IMR-90 (cell line): ENCODE measurements at regions not wholly inside any gene's neighbourhood (a gene's known extent, or its start where the extent isn't known, plus 50 kb on each side); places are given as distances from the start of the nearest gene placed in this dataset.

Experiments used
- ATAC-seq: fragments of 200-7000 bp; cut with Tn5 transposase; 2 replicates; pipeline ENCODE4 v1.9.1; 2020; ENCODE audit warnings: low read depth, mild to moderate bottlenecking, moderate library complexity
- BruUV-seq: library from RNA; stranded (reverse); fragments of 400-500 nt; replicated peaks from 2 replicates; lab custom pipeline; 2021; lab: Mats Ljungman, UMichigan
- CTCF ChIA-PET: fragments of 300-600 bp; formaldehyde crosslinking; extraction: SDS; loops from one replicate; lab custom pipeline; 2021; ENCODE audit warnings: antibody characterized with exemption; lab: Yijun Ruan, JAX
- POLR2A ChIA-PET: fragments of 300-600 bp; sonication (Branson Sonifier 250); formaldehyde crosslinking; loops from one replicate; lab custom pipeline; 2022; ENCODE audit warnings: antibody characterized with exemption; ENCODE audit not compliant: unreplicated experiment; lab: Charles Lee
- DNase-seq: peaks from one replicate; pipeline ENCODE4 v3.0.0; 2013
- H2AFZ ChIP-seq: replicated peaks from 2 replicates; pipeline ENCODE3; 2013; ENCODE audit warnings: low read length, mild to moderate bottlenecking; ENCODE audit not compliant: poor library complexity
- H2AK5ac ChIP-seq: 2 replicates; pipeline ENCODE4 v1.6.1; 2013; ENCODE audit warnings: low read depth, low read length, inconsistent platforms
- H2AK9ac ChIP-seq: replicated peaks from 2 replicates; pipeline ENCODE3; 2013; ENCODE audit warnings: mild to moderate bottlenecking, low read depth, low read length, moderate library complexity; ENCODE audit not compliant: poor library complexity
- H2BK120ac ChIP-seq: 2 replicates; pipeline ENCODE4 v1.6.1; 2013; ENCODE audit warnings: low read depth, low read length, inconsistent platforms
- H2BK15ac ChIP-seq: 3 replicates; pipeline ENCODE4 v1.6.1; 2013; ENCODE audit warnings: low read depth, low read length, inconsistent platforms
- H2BK20ac ChIP-seq: 2 replicates; pipeline ENCODE4 v1.6.1; 2013; ENCODE audit warnings: low read depth, mild to moderate bottlenecking, inconsistent platforms, low read length, moderate library complexity
- H2BK5ac ChIP-seq: 2 replicates; pipeline ENCODE4 v1.6.1; 2013; ENCODE audit warnings: mild to moderate bottlenecking, low read depth, low read length, inconsistent platforms; ENCODE audit not compliant: poor library complexity, severe bottlenecking
- H3K14ac ChIP-seq: replicated peaks from 2 replicates; pipeline ENCODE4 v1.6.1; 2013; ENCODE audit warnings: low read depth, low read length, inconsistent platforms
- H3K18ac ChIP-seq: 2 replicates; pipeline ENCODE4 v1.6.1; 2013; ENCODE audit warnings: low read depth, low read length, control low read depth
- H3K23ac ChIP-seq: 2 replicates; pipeline ENCODE4 v1.6.1; 2013; ENCODE audit warnings: low read depth, low read length, inconsistent platforms
- H3K27ac ChIP-seq: 2 replicates; pipeline ENCODE4 v1.5.1; 2013; ENCODE audit warnings: mild to moderate bottlenecking, control low read depth, low read length; ENCODE audit not compliant: insufficient read depth
- H3K27me3 ChIP-seq: 2 replicates; pipeline ENCODE4 v1.6.1; 2013; ENCODE audit warnings: low read length; ENCODE audit not compliant: control insufficient read depth, insufficient read depth
- H3K36me3 ChIP-seq: 2 replicates; pipeline ENCODE4 v1.6.1; 2013; ENCODE audit warnings: low read length, mixed read lengths; ENCODE audit not compliant: control insufficient read depth, insufficient read depth
- H3K4ac ChIP-seq: 2 replicates; pipeline ENCODE4 v1.6.1; 2013; ENCODE audit warnings: low read depth, low read length, inconsistent platforms
- H3K4me1 ChIP-seq: 2 replicates; pipeline ENCODE4 v1.6.1; 2013; ENCODE audit warnings: low read length, mixed read lengths; ENCODE audit not compliant: control insufficient read depth, insufficient read depth
- H3K4me2 ChIP-seq: 2 replicates; pipeline ENCODE4 v1.6.1; 2013; ENCODE audit warnings: low read depth, mild to moderate bottlenecking, control low read depth, low read length, moderate library complexity
- H3K4me3 ChIP-seq: 2 replicates; pipeline ENCODE4 v1.5.1; 2013; ENCODE audit warnings: low read depth, mild to moderate bottlenecking, control low read depth, low read length, moderate library complexity; ENCODE audit not compliant: insufficient read depth
- H3K56ac ChIP-seq: 2 replicates; pipeline ENCODE4 v1.6.1; 2013; ENCODE audit warnings: low read length, inconsistent platforms; ENCODE audit not compliant: insufficient read depth; ENCODE audit errors: extremely low read depth
- H3K79me1 ChIP-seq, 2 experiments: 2 replicates each; pipeline ENCODE4 v1.6.1; 2013; ENCODE audit warnings: low read length in 2 of 2, inconsistent platforms in 1 of 2, low read depth in 1 of 2
- H3K9ac ChIP-seq: 2 replicates; pipeline ENCODE4 v1.6.1; 2013; ENCODE audit warnings: low read depth, low read length, control low read depth
- H3K9me1 ChIP-seq: 2 replicates; pipeline ENCODE4 v1.6.1; 2013; ENCODE audit warnings: low read length, inconsistent platforms; ENCODE audit not compliant: insufficient read depth
- H3K9me3 ChIP-seq: 2 replicates; pipeline ENCODE4 v1.6.1; 2013; ENCODE audit warnings: low read length; ENCODE audit not compliant: control insufficient read depth, insufficient read depth
- H4K20me1 ChIP-seq: 2 replicates; pipeline ENCODE4 v1.6.1; 2013; ENCODE audit warnings: low read length, inconsistent platforms; ENCODE audit not compliant: insufficient read depth
- H4K5ac ChIP-seq: 2 replicates; pipeline ENCODE4 v1.6.1; 2013; ENCODE audit warnings: mild to moderate bottlenecking, low read depth, low read length, control low read depth
- H4K8ac ChIP-seq, 2 experiments: 2 replicates each; pipeline ENCODE4 v1.6.1; 2013; ENCODE audit warnings: low read depth in 2 of 2, low read length in 2 of 2, control low read depth in 1 of 2, inconsistent platforms in 1 of 2
- H4K91ac ChIP-seq: 2 replicates; pipeline ENCODE4 v1.6.1; 2013; ENCODE audit warnings: low read depth, low read length, inconsistent platforms; ENCODE audit not compliant: insufficient read depth
- BHLHE40 ChIP-seq: fragments of 150-350 bp; IDR thresholded peaks from 2 replicates; pipeline ENCODE4 v1.6.1; 2016; ENCODE audit warnings: mild to moderate bottlenecking, low read depth, low read length
- CHD1 ChIP-seq: IDR thresholded peaks from 2 replicates; pipeline ENCODE4 v1.6.1; 2012; ENCODE audit warnings: low read depth, low read length, improper control_type of control experiment
- ELK1 ChIP-seq: fragments of 150-350 bp; IDR thresholded peaks from 2 replicates; pipeline ENCODE4 v1.6.1; 2016; ENCODE audit warnings: low read depth, mild to moderate bottlenecking, low read length, moderate library complexity, borderline replicate concordance
- MAFK ChIP-seq: IDR thresholded peaks from 2 replicates; pipeline ENCODE4 v1.6.1; 2012; ENCODE audit warnings: low read depth, low read length, improper control_type of control experiment
- NFE2L2 ChIP-seq: fragments of 150-350 bp; IDR thresholded peaks from 2 replicates; pipeline ENCODE4 v1.6.1; 2016; ENCODE audit warnings: low read depth, mild to moderate bottlenecking, low read length
- RAD21 ChIP-seq: IDR thresholded peaks from 2 replicates; pipeline ENCODE4 v1.6.1; 2012; ENCODE audit warnings: low read length, improper control_type of control experiment
- RCOR1 ChIP-seq: IDR thresholded peaks from 2 replicates; pipeline ENCODE4 v1.6.1; 2012; ENCODE audit warnings: mild to moderate bottlenecking, low read length, improper control_type of control experiment; ENCODE audit not compliant: insufficient replicate concordance
- WGBS, 2 experiments: methylation state at CpG; one replicate each; pipeline versions ENCODE4 v1.1.5 to v1.1.7; 2013; ENCODE audit warnings: missing lambda C conversion rate in 2 of 2; ENCODE audit not compliant: insufficient read length in 1 of 2; ENCODE audit errors: extremely low coverage in 2 of 2; 5-methylcytosine and 5-hydroxymethylcytosine counted together
- dilution Hi-C: fragments of 300-500 bp; cut with HindIII; formaldehyde crosslinking; loops from one replicate; pipeline ENCODE4 v1.14.3; 2018; ENCODE audit warnings: low sequenced_read_pairs; ENCODE audit not compliant: unreplicated experiment
- in situ Hi-C: fragments of 300-500 bp; cut with MboI; formaldehyde crosslinking; loops from 3 replicates; pipeline ENCODE4 v1.14.3; 2019; ENCODE audit warnings: low sequenced_read_pairs, inconsistent platforms, mixed read lengths
- intact Hi-C: fragments of 100-400 bp; cut with micrococcal nuclease; formaldehyde crosslinking; loops from 2 replicates; pipeline ENCODE4 v1.10.0; 2022

GRCh38 chr1:30143517-30143916 lies 579.9 kb downstream of the MATN1 start:
- ATAC-seq (no peak), DNase-seq (no peak)
- Histone ChIP-seq H2AK5ac (no peak overlapping the region), H2BK5ac (no peak overlapping the region), H2AFZ (no peak overlapping the region), H3K79me1 (no peaks in the 10 kb centered on the region), H3K27me3 (no peaks in the 10 kb centered on the region), H2BK120ac (no peak overlapping the region), H3K4ac (no peak overlapping the region), H2BK20ac (no peak overlapping the region), H3K4me3 (no peak overlapping the region), H3K23ac (no peak overlapping the region), H4K20me1 (no peaks in the 10 kb centered on the region), H3K4me1 (no peaks in the 10 kb centered on the region), H4K8ac (no peak overlapping the region), H4K5ac (no peak overlapping the region), H2AK9ac (no peak overlapping the region), H2BK15ac (no peak overlapping the region), H3K36me3 (no peaks in the 10 kb centered on the region), H3K56ac (no peak overlapping the region), H3K9me1 (no peaks in the 10 kb centered on the region), H3K27ac (no peak overlapping the region), H3K9me3 (no peaks in the 10 kb centered on the region), H3K14ac (no peak overlapping the region), H4K91ac (no peak overlapping the region), H3K4me2 (no peak overlapping the region), H3K9ac (no peak overlapping the region), H3K18ac (no peak overlapping the region)
- dilution Hi-C loops = no loop called here
- ChIA-PET POLR2A (no interaction called here), CTCF (no interaction called here)
- no peak for TF ChIP-seq ELK1
- no peak for TF ChIP-seq CHD1
- TF ChIP-seq MAFK = no peak
- TF ChIP-seq BHLHE40 = no peak
- no peak for TF ChIP-seq RAD21
- TF ChIP-seq RCOR1 = no peak
- TF ChIP-seq NFE2L2 = no peak
- in situ Hi-C loops = no loop called here
- WGBS, 2 experiments = no CpG with 5 or more reads among the region's 1 CpG
- intact Hi-C loops = no loop called here
- no TSS peak for BruUV-seq
